GM19240 (cell line): ENCODE measurements at regions not wholly inside any gene's neighbourhood (a gene's known extent, or its start where the extent isn't known, plus 50 kb on each side); places are given as distances from the start of the nearest gene placed in this dataset.
A peak's percentile ranks its signal among the peaks of the same experiment; 100 is the strongest.

Experiments used
- DNase-seq: peaks from one replicate; pipeline ENCODE4 v3.0.0; 2011; ENCODE audit warnings: low spot score; ENCODE audit not compliant: insufficient read length

DNA sequence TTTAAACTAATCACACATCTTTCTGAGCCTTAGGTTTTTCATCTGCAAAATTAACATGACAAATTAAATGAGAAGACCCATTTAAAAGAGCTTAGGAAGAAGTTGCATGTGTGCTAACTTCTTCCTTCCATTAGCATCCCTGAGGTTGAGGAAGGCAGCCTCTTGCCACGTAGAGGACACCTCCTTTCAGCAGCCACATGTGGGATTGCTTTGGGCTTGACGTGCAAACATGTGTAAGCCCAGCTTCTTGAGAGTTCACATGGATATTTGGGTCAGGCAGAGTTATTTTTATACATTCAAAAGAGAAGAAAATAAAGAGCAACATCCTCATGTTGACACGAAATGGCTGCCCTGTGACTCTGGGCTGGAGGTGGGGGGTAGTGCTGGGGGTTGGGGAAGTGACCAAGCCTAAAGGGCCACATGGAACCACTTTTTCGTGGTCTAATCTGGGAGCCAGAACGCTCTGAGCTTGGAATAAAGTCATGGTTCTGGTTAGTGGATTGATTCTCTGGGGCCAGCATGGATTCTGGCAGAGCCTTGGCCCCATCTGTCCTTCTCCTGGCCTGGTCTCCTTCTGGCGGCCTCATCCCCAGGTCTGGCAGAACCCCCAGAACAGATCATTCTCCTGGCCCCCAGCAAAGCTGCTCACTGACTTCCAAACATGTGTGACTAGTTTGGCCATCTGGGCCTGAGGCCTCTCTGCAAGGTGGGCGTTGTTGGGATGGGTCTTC lies 137.1 kb upstream of the USP24 start:
- no peak for DNase-seq

- no peak for DNase-seq
Observed at GRCh38 chr1:55348356-55348755, 133.2 kb upstream of the USP24 start.

DNA sequence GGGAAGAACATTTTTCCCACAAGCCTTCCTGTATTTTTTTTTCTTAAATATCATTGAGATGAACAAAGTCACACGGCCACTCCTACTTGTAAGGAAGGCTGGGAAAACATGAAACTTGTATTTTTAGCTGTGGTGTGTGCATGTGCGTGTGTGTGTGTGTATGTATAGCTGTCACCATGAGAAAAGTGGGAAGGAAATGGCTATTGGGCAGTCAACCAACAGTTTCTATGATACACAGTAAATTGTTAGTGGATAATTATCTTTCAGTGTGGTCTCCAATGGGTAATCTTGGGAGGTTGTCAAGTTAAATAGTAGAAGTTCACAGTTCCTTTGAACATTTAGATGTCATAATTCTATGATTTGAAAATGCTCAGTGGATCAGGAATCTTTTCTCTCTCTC lies 132.7 kb upstream of the USP24 start:
- no peak for DNase-seq

- DNase-seq, result no peak
Observed at GRCh38 chr1:55347041-55347440, 131.9 kb upstream of the USP24 start.

DNA sequence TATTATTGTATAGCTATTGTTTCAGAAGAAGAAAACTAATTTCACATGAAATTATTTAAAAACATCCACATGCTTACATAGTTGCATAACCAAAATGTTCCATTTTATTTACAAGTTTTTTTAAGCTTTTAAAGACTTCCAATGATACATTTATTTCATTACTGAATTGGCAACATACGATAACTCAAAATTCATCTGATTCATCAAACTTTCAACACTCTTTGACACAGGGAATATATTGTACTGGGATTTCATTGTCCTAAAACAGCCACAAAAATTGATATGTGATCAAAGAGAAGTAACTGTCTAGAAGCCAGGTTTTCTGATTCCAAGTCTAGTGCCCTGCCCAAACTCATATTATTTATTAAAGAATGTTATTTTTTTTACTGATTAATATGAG lies 131.4 kb upstream of the USP24 start:
- DNase-seq, result no peak

DNA sequence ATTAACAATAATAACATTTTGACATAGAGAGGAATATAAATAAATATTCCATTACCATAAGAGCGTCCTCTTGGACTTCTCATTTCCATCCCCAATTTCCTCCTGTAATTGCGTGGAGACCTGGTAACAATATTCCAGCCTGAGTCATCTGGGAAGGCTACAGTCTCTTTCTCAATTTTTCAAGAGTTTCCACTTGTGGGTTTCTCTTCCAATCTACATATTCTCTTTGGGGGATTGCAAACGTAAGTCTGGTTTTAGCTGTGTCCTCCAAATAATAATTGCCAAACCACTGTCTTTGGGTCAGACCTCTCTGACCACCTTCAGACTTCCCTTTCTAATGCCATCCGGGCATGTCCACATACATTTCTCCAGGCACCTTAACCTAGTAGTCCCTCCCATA lies 124.5 kb upstream of the USP24 start:
- DNase-seq, result no peak

DNA sequence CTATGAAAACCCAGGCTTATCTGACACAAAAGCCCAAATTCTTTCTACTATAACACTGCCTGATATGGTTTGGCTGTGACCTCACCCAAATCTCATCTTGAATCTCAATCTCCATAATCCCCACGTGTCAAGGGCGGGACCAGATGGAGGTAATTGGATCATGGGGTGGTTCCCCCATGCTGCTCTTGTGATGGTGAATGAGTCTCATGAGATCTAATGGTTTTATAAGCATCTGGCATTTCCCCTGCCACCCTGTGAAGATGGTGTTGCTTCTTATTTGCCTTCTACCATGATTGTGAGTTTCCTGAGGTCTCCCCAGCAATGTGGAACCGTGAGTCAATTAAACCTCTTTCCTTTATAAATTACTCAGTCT lies 123.3 kb upstream of the USP24 start:
- no peak for DNase-seq

- peak; percentile 28 for DNase-seq
Observed at GRCh38 chr1:55337801-55338447, 122.8 kb upstream of the USP24 start.

DNA sequence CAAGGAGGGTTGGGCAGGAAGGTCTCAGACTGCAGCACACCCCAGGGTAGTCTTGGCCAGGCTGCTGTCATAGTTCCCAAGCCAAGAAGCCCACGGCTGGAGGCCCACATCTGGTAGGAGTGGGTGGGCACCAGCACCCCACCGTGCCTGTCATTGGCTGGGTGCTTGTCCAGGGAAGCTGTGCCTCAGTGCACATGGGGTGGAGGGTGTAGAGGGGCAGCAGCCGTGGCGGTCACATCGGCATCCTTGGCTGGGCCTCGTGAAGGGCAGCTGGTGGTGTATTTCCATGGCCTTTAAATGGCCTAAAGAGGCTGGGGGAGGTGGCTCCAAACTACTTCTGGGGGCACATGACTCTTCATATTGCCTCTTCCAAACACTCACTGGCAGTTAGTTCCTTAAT lies 119.6 kb upstream of the USP24 start:
- DNase-seq, result no peak

GRCh38 chr1:55334160-55334559 lies 119.0 kb upstream of the USP24 start:
- DNase-seq, result no peak

- no peak for DNase-seq
Observed at GRCh38 chr1:55333461-55333860, 118.3 kb upstream of the USP24 start.

DNA sequence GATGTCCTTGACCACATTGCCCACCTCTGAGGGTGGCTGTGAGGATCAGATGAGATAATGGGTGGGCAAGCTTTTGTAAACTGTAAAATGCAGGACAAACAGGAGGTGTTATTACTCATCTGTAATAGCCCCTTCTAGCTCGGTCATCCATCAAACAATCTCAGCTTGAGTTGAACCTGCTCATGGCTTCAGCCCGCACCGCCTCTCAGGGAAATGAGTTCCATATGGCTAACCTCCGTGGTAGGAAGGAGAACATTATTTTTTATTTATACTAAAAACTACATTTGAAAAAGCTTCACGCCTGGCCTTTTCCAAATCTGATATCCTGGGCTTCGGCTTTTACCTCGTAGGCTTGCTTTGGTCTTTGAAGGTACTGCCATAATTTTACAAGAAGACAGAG lies 116.2 kb upstream of the USP24 start:
- no peak for DNase-seq

- no peak for DNase-seq
Observed at GRCh38 chr1:55329808-55330432, 114.8 kb upstream of the USP24 start.

- no peak for DNase-seq
Observed at GRCh38 chr1:55329091-55329490, 113.9 kb upstream of the USP24 start.

DNA sequence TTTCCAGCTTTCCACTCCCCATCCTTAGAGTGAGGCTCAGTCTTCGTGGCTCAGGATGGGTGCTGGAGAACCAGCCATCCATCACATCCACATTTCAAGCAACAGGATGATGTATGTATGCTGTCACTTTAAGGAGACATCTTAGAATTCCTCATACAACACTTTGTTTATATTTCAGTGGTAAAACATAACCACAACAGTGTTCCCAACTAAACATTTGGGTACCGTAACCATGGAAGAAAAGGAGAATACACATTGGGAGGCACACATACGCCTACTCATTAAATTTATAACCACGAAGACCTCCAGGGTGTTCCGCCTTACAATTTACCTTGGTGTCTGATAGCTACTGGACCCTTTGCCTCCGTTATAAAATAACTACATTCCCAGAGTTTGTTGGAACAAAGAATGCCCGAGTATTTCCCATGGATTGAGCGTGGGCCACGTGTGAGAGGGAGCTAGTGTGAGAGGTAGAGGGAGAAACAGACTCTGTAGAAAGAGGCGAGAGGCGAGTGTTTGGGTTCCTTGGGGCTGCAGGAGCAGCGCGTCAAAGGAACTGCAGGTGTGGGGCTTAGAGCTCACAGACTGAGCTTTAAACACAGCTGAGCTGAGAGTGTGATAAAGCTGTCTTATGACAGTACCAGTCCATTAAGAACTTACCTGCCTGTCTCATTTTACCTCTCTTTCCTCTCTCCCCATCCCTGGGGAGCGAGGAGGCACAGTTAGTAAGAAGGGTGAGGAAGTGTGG lies 111.5 kb upstream of the USP24 start:
- DNase-seq, result no peak

- DNase-seq, result no peak
Observed at GRCh38 chr1:55323760-55324159, 108.6 kb upstream of the USP24 start.

GRCh38 chr1:55322842-55323241 lies 107.7 kb upstream of the USP24 start:
- DNase-seq, result no peak

DNA sequence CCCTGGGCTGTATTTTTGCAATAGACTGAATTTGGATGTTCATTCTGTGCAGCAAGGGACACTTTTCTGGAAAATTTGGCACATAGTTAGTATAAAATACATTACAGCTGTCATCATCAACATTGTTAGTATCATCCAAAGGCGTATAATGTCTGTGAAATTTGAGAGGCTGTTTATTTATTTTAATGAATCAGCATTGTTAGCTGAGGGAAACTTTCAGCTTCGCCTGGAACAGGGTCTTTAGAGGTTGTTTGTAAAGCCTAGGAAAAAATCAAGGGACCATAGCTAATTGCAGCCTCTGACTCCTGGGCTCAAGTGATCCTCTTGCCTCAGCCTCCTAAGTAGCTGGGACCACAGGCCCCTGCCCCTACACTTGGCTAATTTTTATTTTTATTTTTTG lies 106.8 kb upstream of the USP24 start:
- no peak for DNase-seq

- DNase-seq, result no peak
Observed at GRCh38 chr1:55320891-55321290, 105.7 kb upstream of the USP24 start.

DNA sequence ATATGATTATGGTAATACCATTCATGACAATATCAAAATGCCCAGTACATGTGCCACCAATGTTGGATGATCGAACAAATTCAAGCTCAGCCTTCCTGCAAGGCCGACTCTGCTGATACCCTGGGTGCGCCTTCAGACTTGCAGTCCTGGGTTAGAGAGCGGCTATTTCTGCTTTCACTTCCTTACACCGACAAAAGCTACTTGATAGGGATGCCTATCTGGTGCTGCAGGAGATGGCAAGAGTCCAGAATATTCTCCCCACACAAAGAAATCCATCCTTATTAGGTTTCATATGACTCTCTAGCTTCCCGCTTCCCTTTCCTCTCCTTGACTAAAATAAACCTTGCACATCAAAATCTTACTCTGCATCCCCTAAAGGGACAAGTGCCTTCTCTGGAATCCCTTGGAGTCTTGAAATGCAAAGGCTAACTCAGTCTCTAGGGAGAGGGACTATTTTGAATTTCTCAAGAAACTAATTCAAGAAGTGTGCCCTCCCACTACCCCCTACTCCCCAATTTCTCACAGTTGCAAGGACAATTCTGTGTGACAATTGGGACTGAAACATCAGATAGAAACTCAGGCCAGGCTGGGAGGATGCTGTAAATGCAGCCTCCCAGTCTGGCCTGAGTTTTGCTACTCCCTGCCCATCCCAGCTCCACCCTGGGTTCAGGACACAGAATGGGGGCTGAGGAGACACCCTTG lies 103.1 kb upstream of the USP24 start:
- no peak for DNase-seq

DNA sequence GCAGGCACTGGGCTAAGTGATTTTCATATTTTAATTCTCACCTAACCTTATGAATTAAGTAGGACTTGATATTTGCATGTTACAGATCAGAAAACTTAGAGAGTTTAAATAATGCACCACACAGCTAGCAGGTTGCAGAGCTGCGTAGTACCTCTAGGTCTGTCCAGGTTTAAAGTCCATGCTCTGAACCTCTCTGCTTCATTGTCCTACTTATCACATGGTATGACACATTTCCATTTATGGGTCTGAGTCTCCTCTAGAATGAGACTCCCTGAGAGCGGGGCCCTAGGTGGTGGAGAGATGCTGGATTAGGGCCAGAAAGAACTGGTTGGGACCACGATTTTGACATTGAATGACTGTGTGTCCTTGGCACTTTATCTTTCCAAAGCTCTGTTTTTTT lies 102.5 kb upstream of the USP24 start:
- DNase-seq, result no peak
